ENCODE measurements at regions not wholly inside any gene's neighbourhood (a gene's known extent, or its start where the extent isn't known, plus 50 kb on each side); places are given as distances from the start of the nearest gene placed in this dataset.
"Not testable (repeated sequence)": the region's sequence is repeated elsewhere in the genome, so short reads cannot be mapped to it uniquely, and the experiment has no call there.

DNA sequence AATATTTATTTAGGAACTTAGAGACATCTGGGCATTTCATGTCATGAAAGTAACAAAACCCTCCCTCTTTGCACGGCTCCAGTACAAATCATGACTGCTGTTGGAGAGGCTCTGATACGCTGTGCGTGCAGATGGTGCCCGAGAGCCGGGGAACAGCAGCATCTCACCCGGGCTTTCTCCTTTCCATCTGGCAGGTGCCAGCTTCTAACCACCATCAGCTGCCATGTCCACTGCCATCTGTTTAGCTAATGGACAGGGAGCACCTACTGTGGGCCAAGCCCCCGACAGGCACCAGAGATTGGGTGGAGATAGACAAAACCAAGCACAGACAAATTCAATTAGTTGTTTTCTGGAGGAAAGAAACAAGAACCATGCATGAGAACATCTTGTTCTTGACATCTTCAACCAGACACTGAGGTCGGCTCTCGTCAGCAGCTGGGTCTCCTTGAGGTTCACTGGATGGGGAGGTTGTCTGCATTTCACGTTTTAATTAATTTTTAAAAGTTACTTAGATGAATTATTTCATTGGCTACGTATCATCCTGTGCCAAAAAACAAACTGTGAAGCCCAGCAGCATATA is 323.7 kb downstream of the THBS2 start:
- no peak for DNase-seq

DNA sequence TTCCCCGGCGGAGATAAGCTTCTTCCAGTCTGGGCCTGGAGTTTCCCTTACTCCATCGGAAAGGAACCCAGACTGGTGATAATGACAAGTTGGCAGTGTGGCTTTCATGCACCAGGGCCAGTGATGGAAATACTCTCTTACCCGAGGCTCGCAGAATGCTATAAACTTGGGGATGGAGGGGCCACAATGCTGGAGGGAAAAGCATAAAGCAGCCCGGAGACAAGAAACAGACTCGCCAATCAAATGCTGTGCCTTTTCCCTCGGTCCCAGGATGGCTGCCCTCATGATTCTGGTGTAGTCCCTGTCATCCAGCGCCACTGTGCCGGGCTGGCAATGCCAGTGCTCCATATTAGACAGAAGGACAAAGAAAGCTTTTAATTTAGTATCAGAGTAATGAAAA is 325.6 kb downstream of the THBS2 start:
- no peak for DNase-seq

DNA sequence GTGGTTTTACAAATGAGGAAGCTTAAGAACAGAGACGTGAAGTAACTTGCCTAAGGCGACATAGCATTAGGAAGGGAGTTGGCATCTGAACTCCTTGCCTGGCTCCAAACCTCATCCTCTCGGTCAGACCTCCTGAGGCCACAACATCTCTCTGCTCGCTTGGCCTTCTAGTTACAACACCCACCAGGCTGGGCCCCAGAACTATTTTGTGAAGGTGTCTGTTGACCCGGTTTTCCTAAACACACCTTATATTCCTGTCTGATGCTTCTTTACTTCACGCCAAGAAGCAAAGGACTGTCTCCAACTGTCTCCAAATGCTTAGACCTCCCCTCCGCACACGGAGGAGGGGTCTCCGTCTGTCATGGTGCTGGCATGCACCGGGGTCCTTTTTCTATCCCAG is 326.6 kb downstream of the THBS2 start:
- DNase-seq = no peak

DNA sequence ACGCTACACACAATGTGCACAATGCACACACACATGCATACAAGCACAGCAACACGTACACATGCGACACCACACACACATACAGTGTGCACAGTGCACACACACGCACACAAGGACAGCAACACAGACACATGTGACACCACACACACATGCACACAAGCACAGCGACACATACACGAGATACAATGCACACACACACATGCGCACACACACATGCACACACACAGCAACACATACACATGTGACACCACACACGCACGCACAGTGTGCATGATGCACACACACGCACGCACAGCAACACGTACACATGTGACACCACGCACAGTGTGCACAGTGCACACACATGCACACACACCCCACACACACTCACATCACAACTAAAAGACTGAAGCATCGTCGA is 327.3 kb downstream of the THBS2 start:
- DNase-seq = no peak

DNA sequence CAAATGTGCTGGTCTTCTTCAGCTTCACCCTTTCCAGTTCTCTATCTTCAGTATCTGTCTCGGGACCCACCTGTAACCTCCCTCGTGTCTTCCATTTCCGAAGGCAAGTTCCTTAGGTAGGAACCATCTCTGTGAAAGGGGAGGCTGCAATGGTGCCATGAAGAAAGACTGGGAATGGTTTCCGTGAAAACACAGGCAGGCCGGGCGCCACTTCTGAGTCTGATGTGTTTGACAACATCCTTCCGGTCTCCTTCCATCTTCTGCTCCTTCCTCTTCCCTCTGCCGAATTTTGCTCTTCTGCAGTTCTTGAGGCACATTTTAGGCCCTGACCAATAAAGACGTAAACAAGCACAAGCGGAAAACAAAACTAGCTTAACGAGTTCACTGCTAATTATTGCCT is 328.0 kb downstream of the THBS2 start:
- no peak for DNase-seq

DNA sequence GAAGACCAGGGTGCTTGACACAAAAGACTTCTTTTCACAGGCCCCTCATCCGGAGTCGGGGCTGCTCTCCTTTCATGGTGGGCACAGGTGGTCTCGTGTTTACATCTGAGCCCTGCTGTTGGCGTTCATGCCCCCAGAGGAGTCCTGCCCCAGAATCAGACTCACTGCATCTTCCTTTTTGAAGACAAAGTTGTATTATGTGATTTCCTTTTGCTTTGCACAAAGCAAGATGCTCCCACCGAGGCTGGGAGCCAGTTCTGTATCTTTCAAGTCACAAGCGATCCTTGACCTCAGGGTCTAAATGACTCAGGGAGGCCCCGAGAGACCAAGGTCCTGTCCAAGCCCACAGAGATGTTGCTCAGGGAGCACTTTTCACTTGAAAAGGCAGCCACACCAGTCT is 330.5 kb downstream of the THBS2 start:
- no peak for DNase-seq

DNA sequence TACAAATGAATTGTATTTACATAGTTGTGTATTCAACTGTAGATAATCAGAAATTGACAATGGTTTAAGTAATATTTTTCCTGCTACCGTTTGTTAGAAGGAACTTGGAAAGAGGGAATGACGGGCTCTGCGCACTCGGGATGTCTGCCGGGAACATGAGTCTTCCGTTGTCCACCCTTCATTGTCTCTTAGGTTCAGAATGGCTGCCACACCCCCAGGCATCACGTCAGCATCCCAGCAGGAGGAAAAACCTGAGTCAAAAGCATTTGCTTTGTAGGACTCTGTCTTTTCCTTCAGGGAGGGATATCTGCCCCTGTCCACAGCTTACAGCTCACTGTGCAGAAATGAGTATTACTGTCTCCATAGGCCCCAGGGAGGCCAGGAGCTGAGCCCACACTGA is 331.2 kb downstream of the THBS2 start:
- no peak for DNase-seq

DNA sequence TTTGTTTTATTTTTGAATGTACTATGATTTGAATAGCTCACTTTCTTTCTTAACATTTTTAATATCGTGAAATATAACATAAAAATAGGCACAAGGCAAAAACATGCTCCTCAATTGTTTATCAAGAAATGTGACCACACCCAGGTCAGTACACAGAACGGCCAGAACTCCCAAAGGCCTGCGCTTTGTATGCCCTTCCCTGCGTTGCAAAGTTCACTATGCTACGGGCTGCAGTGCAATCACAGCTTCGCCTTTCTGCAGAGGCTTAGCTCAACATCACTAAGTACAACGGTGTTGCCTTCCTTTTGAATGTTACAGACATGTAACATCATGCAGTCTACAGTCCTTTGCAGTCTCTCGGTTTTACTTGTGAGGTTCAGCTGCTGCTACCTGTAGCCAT is 333.4 kb downstream of the THBS2 start:
- DNase-seq = no peak

DNA sequence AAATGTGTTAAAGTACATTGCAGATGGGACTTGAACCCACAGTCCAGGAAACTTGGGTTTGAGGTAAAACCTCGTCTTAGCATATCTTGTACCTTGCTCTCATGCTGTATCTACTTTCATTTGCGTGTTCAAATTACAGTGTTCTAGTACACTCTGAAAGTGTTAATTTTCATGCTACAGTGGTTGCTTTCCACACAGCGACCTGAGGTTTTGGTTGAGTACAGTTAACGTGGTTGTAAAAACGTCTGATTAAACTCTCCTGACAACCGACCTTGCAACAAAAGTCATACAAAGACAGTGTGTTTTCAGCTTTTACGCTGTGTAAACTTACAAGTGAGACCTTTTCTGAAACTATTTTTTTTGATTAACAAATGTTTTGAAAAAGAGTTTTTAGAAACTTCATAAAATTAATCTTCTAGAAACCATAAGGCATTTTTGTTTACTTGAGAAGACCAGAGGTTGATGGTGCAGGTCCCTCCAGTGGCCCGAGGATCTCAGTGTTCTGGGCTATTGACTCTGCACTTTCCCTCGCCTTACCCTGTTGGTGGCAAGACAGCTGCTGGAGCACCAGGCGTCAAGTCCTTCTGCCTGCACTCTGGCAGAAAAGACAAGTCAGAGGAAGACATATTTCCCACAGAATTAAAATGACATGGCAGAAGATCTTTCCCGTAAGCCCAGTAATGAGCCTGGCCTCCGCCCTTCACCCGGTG is 334.0 kb downstream of the THBS2 start:
- DNase-seq = no peak

DNA sequence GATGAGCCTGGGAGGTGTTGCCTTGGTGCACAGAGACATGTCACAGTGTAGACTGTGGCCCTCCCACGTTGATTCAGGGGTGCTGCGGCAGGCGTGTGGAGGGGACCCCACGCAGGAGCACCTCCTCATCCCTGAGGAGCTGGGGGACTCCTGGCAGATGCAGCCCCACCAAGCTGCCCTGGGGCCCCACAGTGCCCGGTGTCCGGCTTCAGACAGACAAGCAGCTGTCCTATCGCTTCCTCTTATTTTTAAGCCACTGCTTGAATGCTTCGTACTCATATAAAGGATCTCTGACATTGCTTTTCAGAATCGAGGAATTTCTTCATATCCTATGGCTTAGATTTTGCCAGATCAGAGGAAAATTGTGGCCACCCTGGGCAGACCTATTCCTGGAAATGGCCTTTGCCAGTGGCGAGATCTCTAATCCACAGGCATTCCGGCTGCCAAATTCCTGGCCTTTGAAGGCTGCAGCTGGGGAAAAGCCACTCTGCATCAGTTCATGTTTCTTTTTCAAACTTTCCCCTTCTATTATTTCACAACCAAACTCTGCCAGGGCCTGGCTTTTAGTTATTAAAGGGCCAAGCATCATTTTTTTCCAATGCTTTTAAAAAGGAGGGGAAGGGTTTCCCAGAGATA is 337.0 kb downstream of the THBS2 start:
- no peak for DNase-seq

DNA sequence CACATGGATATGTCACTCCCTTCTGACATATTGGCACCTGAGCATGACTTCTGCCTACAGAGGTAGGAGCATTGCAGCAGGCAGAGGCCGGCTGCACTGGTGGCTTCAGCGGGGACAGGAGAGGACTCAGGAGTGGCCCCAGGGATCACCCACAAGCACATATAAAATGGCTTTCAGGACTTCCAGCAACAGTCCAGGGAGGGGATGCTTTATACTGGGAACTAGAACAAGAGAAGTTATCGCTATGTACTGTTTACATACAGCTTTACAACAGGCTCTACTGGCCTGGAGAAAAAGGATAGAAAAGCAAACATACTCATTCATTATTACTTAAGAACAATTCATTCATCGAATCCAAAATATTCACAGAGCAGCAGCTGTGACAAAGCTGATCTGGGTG is 337.8 kb downstream of the THBS2 start:
- no peak for DNase-seq

DNA sequence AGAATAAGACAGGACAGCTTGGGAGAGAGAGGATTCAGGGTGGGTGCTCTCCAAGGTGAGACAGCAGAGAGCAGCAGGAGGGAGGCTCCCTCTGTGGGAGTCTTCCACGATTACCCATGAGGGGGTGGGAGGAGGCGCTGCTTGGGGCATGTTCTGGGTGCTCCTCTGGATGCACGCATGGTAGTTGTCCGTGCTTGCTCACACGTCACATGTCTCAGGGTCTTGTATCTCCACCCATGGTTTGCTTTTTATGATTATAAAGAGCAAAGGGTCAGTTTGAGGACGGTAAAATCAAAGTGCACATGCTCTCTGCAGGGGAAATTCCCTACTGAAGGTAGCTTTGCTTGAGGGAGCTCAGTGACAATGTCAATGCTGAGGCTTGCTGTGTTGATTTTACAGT is 338.4 kb downstream of the THBS2 start:
- no peak for DNase-seq

DNA sequence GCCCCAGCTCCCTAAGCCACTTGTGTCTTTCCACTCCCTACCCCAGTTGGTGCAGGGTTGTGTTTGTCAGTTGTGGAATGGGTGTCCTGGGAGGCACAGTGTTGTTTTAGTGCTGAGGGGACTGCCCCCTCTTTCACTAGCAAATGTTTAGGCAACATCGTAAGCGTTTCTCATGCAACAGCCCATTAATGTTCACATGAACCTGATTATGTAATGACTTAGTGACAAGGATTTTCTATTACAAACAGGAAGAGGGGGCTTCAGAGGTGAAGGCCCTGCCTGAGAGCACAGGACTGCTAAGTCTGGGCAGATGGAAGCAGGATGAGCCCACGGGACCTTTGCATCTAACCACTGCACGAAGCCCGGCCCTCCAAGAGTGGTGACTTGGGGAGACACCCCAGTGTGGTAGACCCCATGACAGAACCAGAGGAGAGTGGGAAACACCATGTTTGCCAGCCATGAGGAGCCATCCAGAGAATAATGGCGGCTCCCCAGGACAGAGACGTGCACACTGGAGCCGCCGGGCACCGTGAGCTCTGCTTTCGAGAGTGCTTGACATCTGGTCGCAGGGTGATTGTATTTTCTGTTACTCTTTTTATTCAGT is 339.7 kb downstream of the THBS2 start:
- DNase-seq = no peak

DNA sequence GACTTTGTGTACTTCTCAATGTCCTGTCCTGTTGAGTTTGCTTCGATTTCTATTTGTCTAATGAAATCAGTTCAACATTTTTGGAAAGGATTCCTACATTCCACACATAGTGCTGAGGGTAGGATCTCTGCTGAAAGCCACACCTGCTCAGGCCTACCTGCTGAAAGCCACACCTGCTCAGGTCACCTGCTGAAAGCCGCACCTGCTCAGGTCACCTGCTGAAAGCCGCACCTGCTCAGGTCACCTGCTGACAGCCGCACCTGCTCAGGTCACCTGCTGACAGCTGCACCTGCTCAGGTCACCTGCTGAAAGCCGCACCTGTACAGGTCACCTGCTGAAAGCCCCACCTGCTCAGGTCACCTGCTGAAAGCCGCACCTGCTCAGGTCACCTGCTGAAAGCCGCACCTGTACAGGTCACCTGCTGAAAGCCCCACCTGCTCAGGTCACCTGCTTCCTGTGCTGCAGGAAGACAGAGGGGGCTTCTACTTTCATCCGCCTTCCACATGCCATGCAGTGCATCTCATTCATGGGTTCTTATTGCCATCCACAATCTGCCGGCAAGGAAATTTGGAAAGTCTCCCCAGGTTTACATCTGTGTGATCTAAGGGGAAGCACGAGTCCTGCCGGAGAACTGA is 340.3 kb downstream of the THBS2 start:
- DNase-seq = not testable (repeated sequence)

DNA sequence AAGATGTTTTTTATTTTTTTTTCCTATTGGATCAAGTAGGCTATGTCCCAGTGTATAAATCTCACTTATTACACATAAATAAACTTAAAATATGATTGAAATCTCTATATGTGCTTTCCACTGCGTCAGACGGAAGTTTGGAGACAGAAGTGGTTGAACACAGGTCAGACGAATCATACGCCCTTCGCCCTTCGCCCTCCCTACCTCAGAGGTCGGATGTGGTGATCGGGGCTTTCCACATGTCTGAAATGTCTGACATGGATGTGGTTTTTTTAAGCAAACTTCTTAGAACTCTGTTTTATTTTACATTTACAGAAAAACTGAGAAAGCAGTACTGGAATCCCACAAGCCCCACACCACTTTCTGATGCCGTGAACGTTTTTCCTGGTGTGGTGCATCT is 344.4 kb downstream of the THBS2 start:
- no peak for DNase-seq

DNA sequence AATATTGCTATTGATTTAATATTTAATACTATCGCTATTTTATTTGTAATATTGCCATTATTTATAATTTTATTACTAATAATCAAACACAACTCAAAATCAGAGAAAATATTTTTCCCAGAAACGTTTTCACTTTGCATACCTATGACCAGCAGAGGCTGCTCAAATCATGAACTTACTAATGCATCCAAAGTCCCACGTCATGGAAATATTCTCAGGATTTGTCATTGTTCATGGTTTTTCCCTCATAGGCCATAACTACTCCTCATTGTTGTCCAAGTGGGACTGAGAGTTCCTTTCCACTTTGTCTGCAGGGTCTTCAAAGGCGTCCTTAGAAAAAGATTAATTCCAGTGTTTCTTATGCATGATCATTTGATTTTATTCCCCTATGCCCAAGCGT is 344.8 kb downstream of the THBS2 start:
- DNase-seq = no peak

DNA sequence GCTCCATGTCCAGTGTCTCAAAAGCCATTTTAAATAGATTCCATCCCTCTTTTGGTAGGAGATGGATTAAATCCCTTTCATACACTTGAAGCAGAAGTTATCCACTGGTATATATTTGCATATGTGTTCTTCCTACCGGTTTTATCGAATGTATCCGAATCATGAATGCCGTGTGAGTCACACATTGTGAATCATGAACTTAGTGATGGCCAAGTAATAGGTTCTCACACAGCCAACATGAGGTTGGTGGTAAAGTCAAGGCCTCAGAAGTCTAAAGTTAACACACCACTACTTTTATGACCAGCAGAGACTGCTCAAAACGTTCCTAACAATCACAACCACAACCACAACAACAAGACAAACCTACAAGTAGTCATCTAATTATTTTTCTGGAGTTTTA is 345.5 kb downstream of the THBS2 start:
- DNase-seq = no peak

DNA sequence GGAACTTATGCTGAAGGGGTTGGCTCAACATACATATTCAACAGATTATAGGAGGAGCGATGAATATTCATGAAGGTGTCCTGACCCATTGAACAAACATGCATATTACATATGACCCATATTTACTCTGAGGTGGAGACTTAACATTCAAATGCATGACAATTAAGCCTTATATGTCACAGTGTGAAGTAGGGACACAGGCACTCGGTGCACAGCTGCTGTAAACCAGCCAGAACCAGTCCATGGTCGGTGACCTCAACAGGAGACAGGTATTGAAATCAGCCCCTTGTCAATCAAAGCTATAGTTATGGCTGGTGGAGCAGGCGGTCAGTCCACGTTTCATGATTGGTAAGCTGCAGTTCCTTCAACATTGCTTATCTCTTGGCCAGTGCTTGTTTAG is 347.3 kb downstream of the THBS2 start:
- DNase-seq = no peak

DNA sequence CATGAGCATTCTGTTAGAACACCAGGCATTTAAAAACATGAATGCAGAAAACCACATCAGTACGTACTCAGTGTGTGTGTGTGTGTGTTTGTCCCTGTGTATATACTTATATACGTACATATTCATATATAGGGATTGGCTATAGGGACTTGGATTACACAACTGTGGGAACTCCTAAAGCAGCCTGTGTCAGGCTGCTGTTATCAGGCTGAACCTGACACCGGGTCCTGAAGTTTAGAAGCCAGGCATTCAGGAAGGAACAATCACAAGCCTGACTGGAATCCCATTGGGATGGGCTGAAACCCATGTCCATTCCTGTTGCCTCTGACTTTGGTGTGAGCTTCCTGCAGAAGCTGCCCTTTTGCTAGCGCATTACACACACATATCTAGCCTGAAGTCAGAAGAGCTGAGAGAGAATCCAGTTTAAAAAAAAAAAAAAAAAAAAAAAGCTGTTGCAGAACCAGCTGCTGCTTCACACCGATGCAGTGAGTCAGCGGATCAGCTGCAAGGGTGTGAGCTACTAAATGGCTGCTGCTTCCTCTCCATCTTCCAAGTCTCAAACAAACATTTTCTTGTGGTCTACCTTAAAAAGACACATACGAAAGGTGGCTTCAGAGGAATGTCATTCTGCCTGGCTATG is 348.1 kb downstream of the THBS2 start:
- no peak for DNase-seq

DNA sequence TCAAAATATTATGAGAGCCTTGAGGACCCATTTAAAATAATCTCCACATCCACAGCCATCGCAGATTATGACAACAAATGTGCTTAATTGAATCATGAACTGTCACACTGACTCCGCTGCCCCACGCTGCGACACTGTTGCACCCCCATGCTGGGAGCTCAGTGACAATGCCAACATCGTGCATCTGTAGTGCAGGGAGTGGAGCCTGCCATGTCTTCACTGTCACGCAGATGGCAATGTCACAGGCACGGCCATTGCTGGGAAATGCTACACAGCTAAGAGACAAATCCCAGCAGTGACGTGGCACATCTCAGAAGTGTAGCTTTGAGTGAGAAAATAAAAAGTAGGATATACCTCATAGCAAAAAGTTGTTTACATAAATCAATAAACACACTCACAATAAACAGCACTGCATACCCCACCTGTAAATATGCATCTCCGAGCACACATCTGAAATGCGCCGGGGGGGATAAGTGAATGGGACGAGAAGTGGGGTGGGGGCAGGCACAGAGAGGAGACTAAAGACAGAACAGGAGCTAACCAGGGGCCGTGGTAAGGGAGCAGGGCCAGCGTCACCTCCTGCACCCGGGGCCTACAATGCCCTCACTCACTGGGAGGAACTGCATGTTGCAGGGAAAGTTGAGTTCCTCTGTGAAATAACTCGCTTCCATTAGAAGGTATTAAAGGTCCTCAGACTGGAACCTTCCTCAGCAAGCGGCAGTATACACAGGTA is 349.9 kb downstream of the THBS2 start:
- no peak for DNase-seq

DNA sequence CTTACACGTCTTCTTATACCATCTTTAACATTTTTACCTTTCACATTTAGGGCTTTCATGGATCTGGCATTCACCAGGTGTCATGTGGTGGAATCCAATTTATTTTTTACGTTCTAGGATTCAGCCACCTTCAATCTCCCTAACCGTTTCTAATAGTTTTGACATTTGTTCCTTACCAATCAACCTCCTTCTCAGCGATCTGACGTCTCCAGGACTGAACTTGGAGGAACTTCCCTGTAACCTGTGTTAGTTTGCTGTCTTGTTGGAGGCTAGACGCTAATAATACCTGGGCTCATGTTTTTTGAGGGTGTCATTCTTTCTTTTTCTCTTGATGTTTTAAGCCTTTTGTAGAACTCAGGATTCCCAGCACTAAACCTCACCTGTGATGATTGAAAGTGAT is 351.6 kb downstream of the THBS2 start:
- DNase-seq = no peak

DNA sequence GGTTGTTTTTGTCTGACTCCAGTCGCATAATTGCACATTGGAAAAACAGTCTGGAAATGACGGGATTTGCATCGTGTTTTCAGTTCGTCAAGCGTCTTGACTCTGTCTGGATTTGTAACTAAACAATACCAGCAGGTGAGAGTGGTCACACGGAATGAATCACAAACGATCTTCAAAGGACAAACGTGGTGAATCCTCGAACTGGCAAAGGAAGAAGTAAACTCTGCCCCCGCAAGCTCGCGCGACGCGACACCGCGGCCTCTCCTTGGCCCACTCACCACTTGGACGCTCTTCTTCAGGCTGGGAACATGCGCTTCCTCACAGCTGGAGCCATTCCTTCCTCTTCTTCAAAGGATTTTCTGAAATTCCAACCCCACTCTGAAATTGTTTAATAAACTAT is 352.6 kb downstream of the THBS2 start:
- DNase-seq = no peak

DNA sequence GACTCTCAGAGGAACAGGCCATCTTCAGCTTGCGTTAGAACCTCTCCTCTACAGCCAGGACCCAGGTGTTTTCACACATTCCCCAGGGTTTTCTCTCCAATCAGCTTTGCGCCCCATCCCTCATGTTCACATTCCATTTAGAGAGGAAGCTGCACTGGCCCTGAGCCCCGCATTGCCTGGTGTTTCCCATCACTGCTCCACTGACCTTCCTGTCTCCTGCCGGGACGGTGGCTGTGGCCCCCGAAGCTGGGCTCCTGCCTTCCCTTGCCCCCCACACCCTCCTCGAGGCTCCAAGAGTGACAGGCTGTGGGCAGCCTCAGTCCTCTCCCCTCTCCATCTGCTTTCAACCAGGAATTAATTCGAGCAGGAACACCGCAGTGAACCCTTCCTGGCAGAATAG is 357.3 kb downstream of the THBS2 start:
- DNase-seq = no peak

Data from activated naive CD4-positive, alpha-beta T cell treated with anti-CD3 and anti-CD28 coated beads, Interleukin-2, amount 50 U/mL, for 16 hours (primary cell).